ENCODE measurements at regions not wholly inside any gene's neighbourhood (a gene's known extent, or its start where the extent isn't known, plus 50 kb on each side); places are given as distances from the start of the nearest gene placed in this dataset.
"Not testable (repeated sequence)": the region's sequence is repeated elsewhere in the genome, so short reads cannot be mapped to it uniquely, and the experiment has no call there.

DNA sequence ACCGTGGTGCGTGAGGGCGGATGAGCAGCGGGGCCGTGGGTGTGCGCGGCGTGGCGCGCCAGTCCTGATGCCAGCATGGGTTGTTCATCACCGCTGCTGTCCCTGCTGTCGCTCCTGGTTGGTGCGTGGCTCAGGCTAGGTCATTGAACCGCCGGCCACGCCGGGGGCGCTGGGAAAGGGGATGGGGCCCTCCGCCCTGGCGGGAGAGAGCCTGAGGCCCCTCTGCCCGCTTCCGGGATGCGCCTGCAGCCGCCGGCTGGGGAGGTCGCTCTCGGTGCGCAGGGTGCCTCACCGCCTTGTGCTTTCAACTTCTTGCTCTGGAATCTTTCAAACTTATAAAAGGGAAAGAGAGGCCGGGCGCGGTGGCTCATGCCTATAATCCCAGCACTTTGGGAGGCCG is 68.5 kb upstream of the ERV3-1 start:
- TF ChIP-seq, protein P1, sequence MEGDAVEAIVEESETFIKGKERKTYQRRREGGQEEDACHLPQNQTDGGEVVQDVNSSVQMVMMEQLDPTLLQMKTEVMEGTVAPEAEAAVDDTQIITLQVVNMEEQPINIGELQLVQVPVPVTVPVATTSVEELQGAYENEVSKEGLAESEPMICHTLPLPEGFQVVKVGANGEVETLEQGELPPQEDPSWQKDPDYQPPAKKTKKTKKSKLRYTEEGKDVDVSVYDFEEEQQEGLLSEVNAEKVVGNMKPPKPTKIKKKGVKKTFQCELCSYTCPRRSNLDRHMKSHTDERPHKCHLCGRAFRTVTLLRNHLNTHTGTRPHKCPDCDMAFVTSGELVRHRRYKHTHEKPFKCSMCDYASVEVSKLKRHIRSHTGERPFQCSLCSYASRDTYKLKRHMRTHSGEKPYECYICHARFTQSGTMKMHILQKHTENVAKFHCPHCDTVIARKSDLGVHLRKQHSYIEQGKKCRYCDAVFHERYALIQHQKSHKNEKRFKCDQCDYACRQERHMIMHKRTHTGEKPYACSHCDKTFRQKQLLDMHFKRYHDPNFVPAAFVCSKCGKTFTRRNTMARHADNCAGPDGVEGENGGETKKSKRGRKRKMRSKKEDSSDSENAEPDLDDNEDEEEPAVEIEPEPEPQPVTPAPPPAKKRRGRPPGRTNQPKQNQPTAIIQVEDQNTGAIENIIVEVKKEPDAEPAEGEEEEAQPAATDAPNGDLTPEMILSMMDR (conservative IDR thresholded peaks at IDR 0.05; ENCODE audit: low read depth, low read length): not testable (repeated sequence)
- not testable (repeated sequence) for TF ChIP-seq EZH2 (IDR thresholded peaks at IDR 0.05; ENCODE audit: borderline replicate concordance, low read depth, low read length, poor library complexity, severe bottlenecking)

Measured in A673 (cell line).